ENCODE measurements at regions not wholly inside any gene's neighbourhood (a gene's known extent, or its start where the extent isn't known, plus 50 kb on each side); places are given as distances from the start of the nearest gene placed in this dataset.
"Not testable (repeated sequence)": the region's sequence is repeated elsewhere in the genome, so short reads cannot be mapped to it uniquely, and the experiment has no call there.

DNA sequence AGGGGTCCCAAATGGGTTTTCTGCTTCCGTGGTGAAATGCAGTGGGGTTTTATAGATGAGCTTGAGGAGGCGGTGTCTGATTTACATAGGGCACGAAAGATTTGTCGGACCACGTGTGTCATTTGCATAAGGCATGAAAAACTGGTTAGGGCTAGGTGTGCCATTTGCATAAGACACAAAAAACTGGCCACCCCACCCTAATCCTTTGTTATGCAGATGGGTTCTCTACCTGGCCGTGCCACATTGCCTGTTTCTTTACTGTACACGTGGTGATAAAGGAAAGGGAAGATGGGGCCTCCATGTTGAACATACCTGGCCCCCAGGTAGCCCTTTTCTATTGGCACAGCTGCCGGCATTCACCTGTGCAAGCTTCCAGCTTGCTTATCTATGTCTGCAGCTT lies 57.6 kb upstream of the OLIG2 start:
- not testable (repeated sequence) for DNase-seq (ENCODE audit: low read depth in 1 of 2, low spot score in 2 of 2); H3K36me3 ChIP-seq (ENCODE audit: control insufficient read depth in 2 of 4, insufficient read depth in 4 of 4, low read length in 3 of 4); H3K4ac ChIP-seq (replicated peaks; ENCODE audit: insufficient read length, low read depth, low read length); H2BK15ac ChIP-seq (ENCODE audit: low read length); H3K4me3 ChIP-seq (ENCODE audit: extremely low read depth in 1 of 4, insufficient read depth in 2 of 4, low read depth in 3 of 4, low read length in 4 of 4); H3K23ac ChIP-seq (ENCODE audit: insufficient read length); H3K4me2 ChIP-seq (ENCODE audit: insufficient read depth in 1 of 2, low read depth in 2 of 2, low read length in 2 of 2); H3K56ac ChIP-seq (replicated peaks; ENCODE audit: insufficient read length, low read depth, low read length); FAIRE-seq; H3K14ac ChIP-seq (ENCODE audit: insufficient read length); H3K9me3 ChIP-seq (ENCODE audit: insufficient read depth in 2 of 2, low read depth in 1 of 2, low read length in 1 of 2); H3K79me1 ChIP-seq (ENCODE audit: low read depth, low read length); H4K20me1 ChIP-seq (replicated peaks in 1 of 2; ENCODE audit: control insufficient read depth in 1 of 2, insufficient read depth in 2 of 2, low read length in 2 of 2); H3K27ac ChIP-seq (ENCODE audit: low read depth, low read length); H2AK5ac ChIP-seq (ENCODE audit: low read depth, low read length); H3K9ac ChIP-seq (replicated peaks in 1 of 4; ENCODE audit: extremely low read depth in 1 of 4, low read depth in 3 of 4, low read length in 3 of 4); H3K79me2 ChIP-seq (ENCODE audit: control insufficient read depth in 1 of 2, insufficient read depth in 2 of 2, low read length in 2 of 2); H4K5ac ChIP-seq (ENCODE audit: insufficient read length, low read depth, low read length); H3K27me3 ChIP-seq (replicated peaks in 1 of 4; ENCODE audit: control insufficient read depth in 3 of 4, extremely low read depth in 1 of 4, insufficient read depth in 3 of 4, low read length in 3 of 4); H3K23me2 ChIP-seq (ENCODE audit: low read depth, low read length); H4K91ac ChIP-seq (replicated peaks; ENCODE audit: insufficient read length, low read length); H2BK120ac ChIP-seq (replicated peaks; ENCODE audit: low read depth, low read length); H3K4me1 ChIP-seq (replicated peaks in 1 of 4; ENCODE audit: control insufficient read depth in 3 of 4, insufficient read depth in 4 of 4, low read length in 3 of 4); H2AFZ ChIP-seq (ENCODE audit: low read length)
- ChIA-PET CTCF (ENCODE audit: partially characterized antibody) (interaction anchor here (0.6 to 1.5 kb wide), 3 partner anchors 26 to 116 kb away, joined by 3 to 7 read pairs (median 4); no protein-coding TSS in a partner anchor), POLR2A (ENCODE audit: partially characterized antibody) (interaction anchor here (0.6 to 1.6 kb wide), 4 partner anchors 9 to 21 kb away, joined by 3 to 4 read pairs (median 3); no protein-coding TSS in a partner anchor)
- Histone ChIP-seq H3K18ac (ENCODE audit: extremely low read depth, low read length) (peak overlapping the region; percentile 55), H2BK20ac (ENCODE audit: low read length) (0 out of 2 replicates have a peak overlapping the region, but pooled peaks have one; percentile 87), H2BK5ac (ENCODE audit: low read depth, low read length) (peak overlapping the region; percentile 7; the same call in 1 of the 2 replicates), H2BK12ac (ENCODE audit: low read depth, low read length) (0 out of 2 replicates have a peak overlapping the region, but pooled peaks have one; percentile 79), H4K8ac (ENCODE audit: extremely low read depth, insufficient read depth, low read length) (peak overlapping the region; percentile 7; the same call in 1 of the 2 replicates)
- TF ChIP-seq POU5F1 (IDR thresholded peaks at IDR 0.05; ENCODE audit: low read depth, low read length) (peak; percentile 83), POLR2A (IDR thresholded peaks at IDR 0.05; ENCODE audit: control extremely low read depth in 1 of 2, low read depth in 2 of 2, low read length in 2 of 2) (0 out of 3 replicates have a peak, but pooled peaks of 1 of the 2 experiments have one; percentile 25), TBP (IDR thresholded peaks at IDR 0.05; ENCODE audit: low read depth, low read length) (peak; percentile 67; the same call in 1 of the 2 replicates)
- TF ChIP-seq, protein P1, sequence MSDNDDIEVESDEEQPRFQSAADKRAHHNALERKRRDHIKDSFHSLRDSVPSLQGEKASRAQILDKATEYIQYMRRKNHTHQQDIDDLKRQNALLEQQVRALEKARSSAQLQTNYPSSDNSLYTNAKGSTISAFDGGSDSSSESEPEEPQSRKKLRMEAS (IDR thresholded peaks at IDR 0.05), result peak; percentile 70
- TF ChIP-seq, protein P2, sequence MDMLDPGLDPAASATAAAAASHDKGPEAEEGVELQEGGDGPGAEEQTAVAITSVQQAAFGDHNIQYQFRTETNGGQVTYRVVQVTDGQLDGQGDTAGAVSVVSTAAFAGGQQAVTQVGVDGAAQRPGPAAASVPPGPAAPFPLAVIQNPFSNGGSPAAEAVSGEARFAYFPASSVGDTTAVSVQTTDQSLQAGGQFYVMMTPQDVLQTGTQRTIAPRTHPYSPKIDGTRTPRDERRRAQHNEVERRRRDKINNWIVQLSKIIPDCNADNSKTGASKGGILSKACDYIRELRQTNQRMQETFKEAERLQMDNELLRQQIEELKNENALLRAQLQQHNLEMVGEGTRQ (IDR thresholded peaks at IDR 0.05; ENCODE audit: low read length), result 0 out of 2 replicates have a peak, but pooled peaks have one; percentile 16
- WGBS, 2 experiments (ENCODE audit: extremely low coverage in 1 of 2, insufficient coverage in 1 of 2, insufficient read length in 1 of 2, insufficient replicate concordance in 2 of 2, low coverage in 1 of 2, low lambda C conversion rate in 2 of 2, missing lambda C conversion rate in 1 of 2), result 51% methylated on average over 8 of the region's 8 CpGs; no CpG with 5 or more reads in 1 of the 2 experiments
